ENCODE measurements at regions not wholly inside any gene's neighbourhood (a gene's known extent, or its start where the extent isn't known, plus 50 kb on each side); places are given as distances from the start of the nearest gene placed in this dataset.

GRCh38 chr13:44030615-44031014 lies 150.9 kb downstream of the LACC1 start:
- no peak for TF ChIP-seq CTCF (IDR thresholded peaks at IDR 0.05)
- TF ChIP-seq POLR2A (IDR thresholded peaks at IDR 0.05), result no peak
